SK-N-SH (cell line): ENCODE measurements at regions not wholly inside any gene's neighbourhood (a gene's known extent, or its start where the extent isn't known, plus 50 kb on each side); places are given as distances from the start of the nearest gene placed in this dataset.

Source experiments
- CTCF ChIA-PET: fragments of 300-600, 350-600 bp; formaldehyde crosslinking; extraction: SDS; loops from one replicate; lab custom pipeline; 2021; lab: Yijun Ruan, JAX
- POLR2A ChIA-PET: fragments of 350-600 bp; sonication (Branson Sonifier 250); formaldehyde crosslinking; extraction: SDS; loops from one replicate; lab custom pipeline; 2020; ENCODE audit warnings: antibody characterized with exemption, inconsistent platforms; lab: Yijun Ruan, JAX
- DNase-seq: peaks from one replicate; pipeline ENCODE4 v3.0.0; 2012
- H2AFZ ChIP-seq: fragments of 200-600 bp; sonication (generic); 2 replicates; pipeline ENCODE4 v1.8.1; 2016; ENCODE audit warnings: antibody characterized with exemption, mild to moderate bottlenecking, low read depth
- H3F3A ChIP-seq: fragments of 200-600 bp; sonication (generic); replicated peaks from 2 replicates; pipeline ENCODE3; 2016; ENCODE audit warnings: antibody characterized with exemption, mild to moderate bottlenecking; ENCODE audit not compliant: insufficient read depth
- H3K27ac ChIP-seq, 2 experiments: fragments of 200-500 bp in 1 of 2; fragments of 200-600 bp in 1 of 2; sonication (Bioruptor generic) in 1 of 2; sonication (generic), shearing (Covaris generic) in 1 of 2; 2 replicates each; pipeline versions ENCODE4 v1.5.1 to v1.6.1; 2014 to 2016; ENCODE audit warnings: low read depth in 2 of 2, inconsistent platforms in 1 of 2, low read length in 1 of 2, mild to moderate bottlenecking in 1 of 2, mixed read lengths in 1 of 2
- H3K27me3 ChIP-seq: fragments of 200-600 bp; sonication (generic), shearing (Covaris generic); 2 replicates; pipeline ENCODE4 v1.6.1; 2016; ENCODE audit warnings: mixed run types; ENCODE audit not compliant: insufficient read depth
- H3K36me3 ChIP-seq, 2 experiments: fragments of 200-500 bp in 1 of 2; fragments of 200-600 bp in 1 of 2; sonication (Bioruptor generic) in 1 of 2; sonication (generic) in 1 of 2; replicated peaks in 1 of 2; 2 replicates each; pipeline versions ENCODE3 to v1.5.1; 2014 to 2016; ENCODE audit warnings: low read length in 1 of 2, mild to moderate bottlenecking in 1 of 2; ENCODE audit not compliant: insufficient read depth in 2 of 2, control insufficient read depth in 1 of 2
- H3K4me1 ChIP-seq, 2 experiments: fragments of 200-500 bp in 1 of 2; fragments of 200-600 bp in 1 of 2; sonication (Bioruptor generic) in 1 of 2; sonication (generic), shearing (Covaris generic) in 1 of 2; 2 replicates each; pipeline versions ENCODE4 v1.5.1 to v1.6.1; 2014 to 2016; ENCODE audit warnings: low read depth in 1 of 2, low read length in 1 of 2, mixed run types in 1 of 2; ENCODE audit not compliant: insufficient read depth in 2 of 2, control insufficient read depth in 1 of 2
- H3K4me2 ChIP-seq: fragments of 200-600 bp; sonication (generic), shearing (Covaris generic); 2 replicates; pipeline ENCODE4 v1.6.1; 2017; ENCODE audit warnings: mixed run types
- H3K4me3 ChIP-seq, 2 experiments: fragments of 200-500 bp in 1 of 2; fragments of 200-600 bp in 1 of 2; sonication (Bioruptor generic) in 1 of 2; sonication (generic), shearing (Covaris generic) in 1 of 2; 2 replicates each; pipeline versions ENCODE4 v1.5.1 to v1.8.1; 2014 to 2016; ENCODE audit warnings: low read depth in 2 of 2, inconsistent platforms in 1 of 2, low read length in 1 of 2, mild to moderate bottlenecking in 1 of 2, mixed read lengths in 1 of 2, moderate library complexity in 1 of 2
- H3K79me2 ChIP-seq: fragments of 200-600 bp; sonication (generic); 2 replicates; pipeline ENCODE4 v1.8.1; 2017; ENCODE audit warnings: mild to moderate bottlenecking; ENCODE audit not compliant: insufficient read depth
- H3K9ac ChIP-seq: fragments of 200-600 bp; sonication (generic); 2 replicates; pipeline ENCODE4 v1.6.1; 2017; ENCODE audit warnings: mixed run types
- H3K9me2 ChIP-seq: fragments of 200-600 bp; sonication (generic); 2 replicates; pipeline ENCODE4 v1.6.1; 2017; ENCODE audit warnings: mixed run types
- H3K9me3 ChIP-seq: fragments of 200-600 bp; sonication (generic); 2 replicates; pipeline ENCODE4 v1.6.1; 2017; ENCODE audit warnings: mixed run types, mild to moderate bottlenecking, moderate library complexity
- H4K20me1 ChIP-seq: fragments of 200-600 bp; sonication (generic); 2 replicates; pipeline ENCODE4 v1.6.1; 2017; ENCODE audit warnings: mild to moderate bottlenecking, mixed run types; ENCODE audit not compliant: insufficient read depth
- ELF1 ChIP-seq: IDR thresholded peaks from 2 replicates; pipeline ENCODE4 v1.4.0; 2012
- EP300 ChIP-seq, 2 experiments: IDR thresholded peaks; 2 replicates each; pipeline versions ENCODE4 v1.4.0 to v1.6.1; 2012; ENCODE audit warnings: borderline replicate concordance in 1 of 2, low read depth in 1 of 2, low read length in 1 of 2
- NFIC ChIP-seq: IDR thresholded peaks from 2 replicates; pipeline ENCODE4 v1.4.0; 2012; ENCODE audit warnings: borderline replicate concordance
- POLR2AphosphoS5 ChIP-seq: IDR thresholded peaks from 2 replicates; pipeline ENCODE4 v1.6.1; 2012; ENCODE audit warnings: low read depth, low read length
- RCOR1 ChIP-seq: fragments of 150-350 bp; IDR thresholded peaks from 2 replicates; pipeline ENCODE4 v1.6.1; 2017; ENCODE audit warnings: antibody characterized with exemption, low read length
- REST ChIP-seq: IDR thresholded peaks from 2 replicates; pipeline ENCODE4 v1.6.1; 2012; ENCODE audit warnings: mild to moderate bottlenecking, low read depth, low read length, moderate library complexity
- USF1 ChIP-seq: IDR thresholded peaks from 2 replicates; pipeline ENCODE4 v1.4.0; 2012; ENCODE audit warnings: low read depth, borderline replicate concordance
- WGBS: methylation state at CpG from one replicate; pipeline ENCODE4 v1.1.6; 2017; ENCODE audit warnings: low lambda C conversion rate; 5-methylcytosine and 5-hydroxymethylcytosine counted together
- TF ChIP-seq, protein P1 (sequence below): fragments of 150-350 bp; IDR thresholded peaks from 2 replicates; pipeline ENCODE4 v1.6.1; 2017; ENCODE audit warnings: antibody characterized with exemption, low read length, low read depth, borderline replicate concordance

DNA sequence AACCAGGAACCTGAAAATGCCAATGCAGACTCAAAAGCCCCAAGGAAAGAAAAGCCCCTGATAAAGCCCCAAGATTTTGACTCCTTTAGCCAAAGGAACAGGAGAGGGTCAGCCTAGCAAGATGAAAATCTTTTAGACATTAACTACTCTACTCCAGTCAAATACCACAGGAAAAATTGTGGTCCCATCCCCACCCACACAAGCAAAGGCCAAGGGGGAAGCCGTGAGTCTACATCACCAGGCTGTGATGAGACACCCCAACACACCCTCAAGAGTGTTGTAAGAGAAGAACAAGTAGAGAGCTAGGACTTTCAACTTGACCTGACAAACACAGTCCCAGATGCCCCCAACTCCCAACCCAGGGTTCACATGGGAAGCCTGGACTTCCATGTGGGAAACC lies 192.8 kb upstream of the NR5A2 start:
- Histone ChIP-seq H3K27ac (no peak overlapping the region), H3K4me2 (no peak overlapping the region), H3K9ac (no peak overlapping the region), H3K79me2 (no peaks in the 10 kb centered on the region), H3K27me3 (no peaks in the 10 kb centered on the region), H3K4me1 (no peaks in the 10 kb centered on the region; a peak in 1 of 4 replicates), H3K9me2 (no peaks in the 10 kb centered on the region), H4K20me1 (no peaks in the 10 kb centered on the region), H3K4me3 (no peak overlapping the region), H2AFZ (no peak overlapping the region), H3F3A (no peaks in the 10 kb centered on the region), H3K36me3 (no peaks in the 10 kb centered on the region), H3K9me3 (no peaks in the 10 kb centered on the region)
- TF ChIP-seq REST = no peak
- TF ChIP-seq RCOR1 = no peak
- TF ChIP-seq EP300 (IDR thresholded peaks at IDR 0.05; ENCODE audit: borderline replicate concordance in 1 of 2, low read depth in 1 of 2, low read length in 1 of 2) = no peak
- TF ChIP-seq, protein P1, sequence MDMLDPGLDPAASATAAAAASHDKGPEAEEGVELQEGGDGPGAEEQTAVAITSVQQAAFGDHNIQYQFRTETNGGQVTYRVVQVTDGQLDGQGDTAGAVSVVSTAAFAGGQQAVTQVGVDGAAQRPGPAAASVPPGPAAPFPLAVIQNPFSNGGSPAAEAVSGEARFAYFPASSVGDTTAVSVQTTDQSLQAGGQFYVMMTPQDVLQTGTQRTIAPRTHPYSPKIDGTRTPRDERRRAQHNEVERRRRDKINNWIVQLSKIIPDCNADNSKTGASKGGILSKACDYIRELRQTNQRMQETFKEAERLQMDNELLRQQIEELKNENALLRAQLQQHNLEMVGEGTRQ = no peak
- no peak for DNase-seq
- CTCF ChIA-PET = no interaction called here
- WGBS = 29% methylated on average over 1 of the region's 1 CpG
- POLR2A ChIA-PET = no interaction called here

- no peak overlapping the region for H3K27ac ChIP-seq
- H3K9ac ChIP-seq = no peak overlapping the region
- no peaks in the 10 kb centered on the region for H3K9me3 ChIP-seq
- H3K79me2 ChIP-seq = no peaks in the 10 kb centered on the region; the same call in 1 of the 2 replicates
- WGBS = 29% methylated on average over 2 of the region's 2 CpGs
- no peak overlapping the region for H3K4me2 ChIP-seq
- H4K20me1 ChIP-seq = no peaks in the 10 kb centered on the region
- H3K4me1 ChIP-seq = no peaks in the 10 kb centered on the region; a peak in 1 of 4 replicates
- no peak overlapping the region for H3K4me3 ChIP-seq
- H3K9me2 ChIP-seq = no peaks in the 10 kb centered on the region
- POLR2A ChIA-PET = no interaction called here
- no peaks in the 10 kb centered on the region for H3K36me3 ChIP-seq
- H2AFZ ChIP-seq = no peak overlapping the region
- no peaks in the 10 kb centered on the region for H3K27me3 ChIP-seq
- no peak for TF ChIP-seq USF1
- no peak for TF ChIP-seq ELF1
- no peak for TF ChIP-seq RCOR1
- TF ChIP-seq EP300 (IDR thresholded peaks at IDR 0.05; ENCODE audit: borderline replicate concordance in 1 of 2, low read depth in 1 of 2, low read length in 1 of 2) = no peak
- TF ChIP-seq POLR2AphosphoS5 = no peak
- no peak for TF ChIP-seq NFIC
- H3F3A ChIP-seq = no peaks in the 10 kb centered on the region
- CTCF ChIA-PET = no interaction called here
- no peak for DNase-seq
These were observed 191.1 kb upstream of the NR5A2 start for GRCh38 chr1:199836430-199836829.
